ENCODE measurements at regions not wholly inside any gene's neighbourhood (a gene's known extent, or its start where the extent isn't known, plus 50 kb on each side); places are given as distances from the start of the nearest gene placed in this dataset.
"Not testable (repeated sequence)": the region's sequence is repeated elsewhere in the genome, so short reads cannot be mapped to it uniquely, and the experiment has no call there.

DNA sequence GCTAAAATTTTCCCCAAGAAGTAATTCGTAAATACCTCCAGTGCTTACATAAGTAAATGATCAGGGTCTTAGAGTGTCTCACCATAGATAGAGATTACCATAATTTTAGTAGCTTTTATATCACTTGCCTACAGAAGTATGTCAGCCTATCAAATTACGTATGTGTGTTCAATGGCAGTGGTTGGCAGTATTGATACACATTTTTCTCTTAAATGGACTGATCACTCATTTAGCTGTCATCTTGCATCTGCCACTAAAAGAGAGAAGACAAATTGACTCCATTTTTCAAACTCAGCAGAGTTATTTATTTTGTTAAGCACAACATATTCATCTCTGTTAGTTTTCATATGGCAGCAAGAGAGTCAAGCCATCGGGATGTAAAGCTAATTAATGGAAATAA, 413.1 kb upstream of the CLEC14A start:
- TF ChIP-seq, protein P1, sequence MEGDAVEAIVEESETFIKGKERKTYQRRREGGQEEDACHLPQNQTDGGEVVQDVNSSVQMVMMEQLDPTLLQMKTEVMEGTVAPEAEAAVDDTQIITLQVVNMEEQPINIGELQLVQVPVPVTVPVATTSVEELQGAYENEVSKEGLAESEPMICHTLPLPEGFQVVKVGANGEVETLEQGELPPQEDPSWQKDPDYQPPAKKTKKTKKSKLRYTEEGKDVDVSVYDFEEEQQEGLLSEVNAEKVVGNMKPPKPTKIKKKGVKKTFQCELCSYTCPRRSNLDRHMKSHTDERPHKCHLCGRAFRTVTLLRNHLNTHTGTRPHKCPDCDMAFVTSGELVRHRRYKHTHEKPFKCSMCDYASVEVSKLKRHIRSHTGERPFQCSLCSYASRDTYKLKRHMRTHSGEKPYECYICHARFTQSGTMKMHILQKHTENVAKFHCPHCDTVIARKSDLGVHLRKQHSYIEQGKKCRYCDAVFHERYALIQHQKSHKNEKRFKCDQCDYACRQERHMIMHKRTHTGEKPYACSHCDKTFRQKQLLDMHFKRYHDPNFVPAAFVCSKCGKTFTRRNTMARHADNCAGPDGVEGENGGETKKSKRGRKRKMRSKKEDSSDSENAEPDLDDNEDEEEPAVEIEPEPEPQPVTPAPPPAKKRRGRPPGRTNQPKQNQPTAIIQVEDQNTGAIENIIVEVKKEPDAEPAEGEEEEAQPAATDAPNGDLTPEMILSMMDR (IDR thresholded peaks at IDR 0.05) = no peak
- no peak for TF ChIP-seq ZFX (IDR thresholded peaks at IDR 0.05; ENCODE audit: borderline replicate concordance)

DNA sequence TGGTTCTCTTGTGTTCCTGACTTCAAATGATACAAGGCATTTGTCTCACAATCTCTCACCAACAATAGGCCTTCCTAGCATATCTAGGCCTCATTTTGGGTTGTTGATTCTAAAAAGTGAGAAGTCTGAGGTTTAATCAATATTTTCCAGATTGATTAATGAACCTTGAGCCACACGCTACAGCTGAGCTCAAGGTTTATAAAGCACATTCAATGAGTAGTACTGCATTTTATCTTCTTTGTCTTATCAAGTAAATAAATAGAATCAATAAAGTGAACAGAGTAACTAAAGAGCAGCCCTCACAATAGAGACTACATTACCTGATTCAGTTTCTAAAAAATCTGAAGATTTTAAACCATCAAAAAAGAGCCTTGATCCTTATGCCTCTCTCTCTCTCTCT, 407.5 kb upstream of the CLEC14A start:
- no peak overlapping the region for H3K27ac ChIP-seq
- TF ChIP-seq, protein P1 (IDR thresholded peaks at IDR 0.05) = no peak
- no peak for TF ChIP-seq ZFX (IDR thresholded peaks at IDR 0.05; ENCODE audit: borderline replicate concordance)

More for the DNA sequence above, 413.1 kb upstream of the CLEC14A start:
- H3K27ac ChIP-seq = no peak overlapping the region

DNA sequence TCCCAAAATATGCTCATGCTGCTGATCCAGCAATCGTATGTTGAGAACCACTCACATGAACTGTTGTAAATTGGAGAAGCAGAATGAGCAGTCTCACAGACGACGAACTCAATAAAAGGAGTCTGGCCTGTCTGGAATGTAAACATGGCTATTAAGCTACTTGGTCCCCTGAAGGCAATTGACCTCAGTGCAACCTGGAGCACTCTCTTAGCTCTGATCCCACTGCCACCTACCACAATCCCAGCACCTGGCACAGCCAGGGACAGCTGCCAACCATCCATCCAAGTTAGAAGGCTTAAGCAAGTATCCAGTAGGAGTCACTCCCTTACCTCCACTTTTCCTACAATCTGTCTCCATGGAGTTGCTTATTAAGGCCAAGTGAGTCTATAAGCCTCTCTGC, 406.9 kb upstream of the CLEC14A start:
- no peak overlapping the region for H3K27ac ChIP-seq
- no peak for TF ChIP-seq ZFX (IDR thresholded peaks at IDR 0.05; ENCODE audit: borderline replicate concordance)
- TF ChIP-seq, protein P1 (IDR thresholded peaks at IDR 0.05) = no peak

DNA sequence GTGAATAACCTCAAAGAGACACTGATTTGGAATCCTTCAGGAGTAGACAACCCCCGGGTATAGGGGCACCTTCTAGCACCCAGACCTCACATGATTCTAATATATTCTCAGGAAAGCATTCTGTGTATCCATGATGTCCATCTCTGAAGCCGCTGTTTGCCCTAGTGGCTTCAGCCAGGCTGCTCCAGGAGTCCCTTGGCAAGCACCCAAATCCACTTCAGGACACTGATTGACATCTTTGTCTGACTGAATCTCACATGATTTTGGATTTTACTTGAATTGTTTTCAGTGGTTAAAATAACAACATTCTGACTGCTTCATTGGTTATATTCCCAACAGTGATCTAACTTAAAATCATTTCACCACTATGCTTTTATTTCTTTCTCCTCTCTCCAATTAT, 390.5 kb upstream of the CLEC14A start:
- no peak overlapping the region for H3K27ac ChIP-seq
- TF ChIP-seq ZFX (IDR thresholded peaks at IDR 0.05; ENCODE audit: borderline replicate concordance) = no peak
- TF ChIP-seq, protein P1 (IDR thresholded peaks at IDR 0.05) = no peak

DNA sequence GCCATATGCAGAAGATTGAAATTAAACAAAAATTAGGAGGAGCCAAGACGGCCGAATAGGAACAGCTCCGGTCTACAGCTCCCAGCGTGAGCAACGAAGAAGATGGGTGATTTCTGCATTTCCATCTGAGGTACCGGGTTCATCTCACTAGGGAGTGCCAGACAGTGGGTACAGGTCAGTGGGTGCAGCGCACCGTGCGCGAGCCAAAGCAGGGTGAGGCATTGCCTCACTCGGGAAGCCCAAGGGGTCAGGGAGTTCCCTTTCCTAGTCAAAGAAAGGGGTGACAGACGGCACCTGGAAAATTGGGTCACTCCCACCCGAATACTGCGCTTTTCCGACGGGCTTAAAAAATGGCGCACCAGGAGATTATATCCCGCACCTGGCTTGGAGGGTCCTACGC, 379.0 kb upstream of the CLEC14A start:
- H3K27ac ChIP-seq = not testable (repeated sequence)

DNA sequence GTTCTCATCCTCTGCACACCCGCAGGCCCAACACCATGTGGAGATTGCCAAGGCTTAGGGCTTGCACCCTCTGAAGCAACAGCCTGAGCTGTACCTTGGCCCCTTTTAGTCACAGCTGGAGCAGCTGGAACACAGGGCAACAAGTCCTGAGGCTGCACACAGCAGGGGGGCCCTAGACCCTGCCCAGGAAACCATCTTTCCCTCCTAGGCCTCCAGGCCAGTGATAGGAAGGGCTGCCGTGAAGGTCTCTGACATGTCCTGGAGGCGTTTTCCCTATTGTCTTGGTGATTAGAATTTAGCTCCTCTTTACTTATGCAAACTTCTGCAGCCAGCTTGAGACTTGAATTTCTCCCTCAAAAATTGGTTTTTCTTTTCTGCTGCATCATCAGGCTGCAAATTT, 373.5 kb upstream of the CLEC14A start:
- TF ChIP-seq ZFX (IDR thresholded peaks at IDR 0.05; ENCODE audit: borderline replicate concordance) = no peak
- TF ChIP-seq, protein P1 (IDR thresholded peaks at IDR 0.05) = no peak

GRCh38 chr14:38627163-38627562, 371.3 kb upstream of the CLEC14A start:
- TF ChIP-seq, protein P1 (IDR thresholded peaks at IDR 0.05) = no peak
- TF ChIP-seq ZFX (IDR thresholded peaks at IDR 0.05; ENCODE audit: borderline replicate concordance) = no peak

More for the DNA sequence above, 373.5 kb upstream of the CLEC14A start:
- no peak overlapping the region for H3K27ac ChIP-seq

GRCh38 chr14:38623661-38624060, 367.8 kb upstream of the CLEC14A start:
- no peak overlapping the region for H3K27ac ChIP-seq
- TF ChIP-seq, protein P1 (IDR thresholded peaks at IDR 0.05) = no peak
- TF ChIP-seq ZFX (IDR thresholded peaks at IDR 0.05; ENCODE audit: borderline replicate concordance) = no peak

More at GRCh38 chr14:38627163-38627562, 371.3 kb upstream of the CLEC14A start:
- H3K27ac ChIP-seq = no peak overlapping the region

Measured in 22Rv1 (cell line).